A549 (cell line): ENCODE measurements at regions not wholly inside any gene's neighbourhood (a gene's known extent, or its start where the extent isn't known, plus 50 kb on each side); places are given as distances from the start of the nearest gene placed in this dataset.

ENCODE experiments used
- RFX5 ChIP-seq: fragments of 450-650 bp; IDR thresholded peaks from 2 replicates; pipeline ENCODE4 v1.7.1; 2014; ENCODE audit warnings: antibody characterized with exemption, mild to moderate bottlenecking, moderate library complexity
- ZC3H11A ChIP-seq: fragments of 450-650 bp; IDR thresholded peaks from 2 replicates; pipeline ENCODE4 v1.6.1; 2014; ENCODE audit warnings: antibody characterized with exemption, mild to moderate bottlenecking
- TF ChIP-seq, protein P1 (sequence below): fragments of >200 bp; sonication (Bioruptor Twin); formaldehyde crosslinking; IDR thresholded peaks from 3 replicates; pipeline ENCODE4 v1.5.1; 2016

DNA sequence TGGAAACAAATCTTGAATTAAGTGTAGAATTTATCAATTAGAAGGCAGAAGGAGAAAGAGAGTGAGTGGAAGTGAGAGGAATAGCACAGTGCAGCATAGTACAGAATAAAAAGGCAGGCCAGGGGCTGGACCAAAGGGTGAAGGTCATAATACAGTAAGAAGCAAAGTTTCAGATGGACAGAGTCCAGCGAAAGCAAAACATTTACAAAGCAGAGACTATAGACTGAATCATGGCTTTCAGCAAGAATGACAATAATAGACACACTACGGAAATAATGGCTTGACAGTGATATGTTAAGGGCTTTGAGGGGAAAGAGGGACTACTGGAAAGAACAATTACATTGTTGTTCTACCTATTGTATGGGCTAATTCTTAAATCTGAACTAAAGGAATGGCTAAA lies 249.0 kb upstream of the CHD1 start:
- TF ChIP-seq, protein P1, sequence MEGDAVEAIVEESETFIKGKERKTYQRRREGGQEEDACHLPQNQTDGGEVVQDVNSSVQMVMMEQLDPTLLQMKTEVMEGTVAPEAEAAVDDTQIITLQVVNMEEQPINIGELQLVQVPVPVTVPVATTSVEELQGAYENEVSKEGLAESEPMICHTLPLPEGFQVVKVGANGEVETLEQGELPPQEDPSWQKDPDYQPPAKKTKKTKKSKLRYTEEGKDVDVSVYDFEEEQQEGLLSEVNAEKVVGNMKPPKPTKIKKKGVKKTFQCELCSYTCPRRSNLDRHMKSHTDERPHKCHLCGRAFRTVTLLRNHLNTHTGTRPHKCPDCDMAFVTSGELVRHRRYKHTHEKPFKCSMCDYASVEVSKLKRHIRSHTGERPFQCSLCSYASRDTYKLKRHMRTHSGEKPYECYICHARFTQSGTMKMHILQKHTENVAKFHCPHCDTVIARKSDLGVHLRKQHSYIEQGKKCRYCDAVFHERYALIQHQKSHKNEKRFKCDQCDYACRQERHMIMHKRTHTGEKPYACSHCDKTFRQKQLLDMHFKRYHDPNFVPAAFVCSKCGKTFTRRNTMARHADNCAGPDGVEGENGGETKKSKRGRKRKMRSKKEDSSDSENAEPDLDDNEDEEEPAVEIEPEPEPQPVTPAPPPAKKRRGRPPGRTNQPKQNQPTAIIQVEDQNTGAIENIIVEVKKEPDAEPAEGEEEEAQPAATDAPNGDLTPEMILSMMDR = no peak
- no peak for TF ChIP-seq RFX5
- no peak for TF ChIP-seq ZC3H11A
